ENCODE measurements at regions not wholly inside any gene's neighbourhood (a gene's known extent, or its start where the extent isn't known, plus 50 kb on each side); places are given as distances from the start of the nearest gene placed in this dataset.

GRCh38 chr9:86550401-86550800 is 196.2 kb upstream of the TUT7 start:
- Histone ChIP-seq H3K4me3 (ENCODE audit: low read length, poor library complexity, severe bottlenecking) (no peak overlapping the region), H3K27me3 (ENCODE audit: insufficient read depth, low read length, poor library complexity, severe bottlenecking) (no peaks in the 10 kb centered on the region), H3K9ac (ENCODE audit: low read depth, low read length, poor library complexity, severe bottlenecking) (no peak overlapping the region), H3K79me2 (ENCODE audit: insufficient read depth, low read length) (no peaks in the 10 kb centered on the region), H4K20me1 (ENCODE audit: insufficient read depth, low read length, poor library complexity, severe bottlenecking) (no peaks in the 10 kb centered on the region), H3K9me3 (ENCODE audit: insufficient read depth, low read depth, low read length) (no peaks in the 10 kb centered on the region), H3K9me2 (replicated peaks; ENCODE audit: low read depth, low read length) (no peaks in the 10 kb centered on the region), H3K4me1 (ENCODE audit: insufficient read depth, low read length, poor library complexity, severe bottlenecking) (no peaks in the 10 kb centered on the region), H2AFZ (ENCODE audit: low read length) (no peak overlapping the region), H3F3A (ENCODE audit: low read depth) (no peaks in the 10 kb centered on the region), H3K4me2 (ENCODE audit: low read depth, low read length, poor library complexity, severe bottlenecking) (no peak overlapping the region), H3K36me3 (ENCODE audit: insufficient read depth, low read length) (no peaks in the 10 kb centered on the region)
- no peak for TF ChIP-seq CTCF (conservative IDR thresholded peaks at IDR 0.05; ENCODE audit: low read length)
- TF ChIP-seq EZH2phosphoT487 (IDR thresholded peaks at IDR 0.05; ENCODE audit: borderline replicate concordance): no peak

GRCh38 chr9:86549920-86550319 is 195.7 kb upstream of the TUT7 start:
- TF ChIP-seq EZH2phosphoT487 (IDR thresholded peaks at IDR 0.05; ENCODE audit: borderline replicate concordance): no peak
- TF ChIP-seq CTCF (conservative IDR thresholded peaks at IDR 0.05; ENCODE audit: low read length): no peak
- H3K4me2 ChIP-seq (ENCODE audit: low read depth, low read length, poor library complexity, severe bottlenecking): no peak overlapping the region
- no peaks in the 10 kb centered on the region for H3K36me3 ChIP-seq (ENCODE audit: insufficient read depth, low read length)
- no peak overlapping the region for H3K4me3 ChIP-seq (ENCODE audit: low read length, poor library complexity, severe bottlenecking)
- no peak overlapping the region for H3K9ac ChIP-seq (ENCODE audit: low read depth, low read length, poor library complexity, severe bottlenecking)
- H3F3A ChIP-seq (ENCODE audit: low read depth): no peaks in the 10 kb centered on the region
- H4K20me1 ChIP-seq (ENCODE audit: insufficient read depth, low read length, poor library complexity, severe bottlenecking): no peaks in the 10 kb centered on the region
- no peaks in the 10 kb centered on the region for H3K27me3 ChIP-seq (ENCODE audit: insufficient read depth, low read length, poor library complexity, severe bottlenecking)
- no peaks in the 10 kb centered on the region for H3K9me3 ChIP-seq (ENCODE audit: insufficient read depth, low read depth, low read length)
- no peaks in the 10 kb centered on the region for H3K79me2 ChIP-seq (ENCODE audit: insufficient read depth, low read length)
- H3K4me1 ChIP-seq (ENCODE audit: insufficient read depth, low read length, poor library complexity, severe bottlenecking): no peaks in the 10 kb centered on the region
- no peaks in the 10 kb centered on the region for H3K9me2 ChIP-seq (replicated peaks; ENCODE audit: low read depth, low read length)
- no peak overlapping the region for H2AFZ ChIP-seq (ENCODE audit: low read length)

- Histone ChIP-seq H4K20me1 (ENCODE audit: insufficient read depth, low read length, poor library complexity, severe bottlenecking) (no peaks in the 10 kb centered on the region), H3K9me2 (replicated peaks; ENCODE audit: low read depth, low read length) (no peaks in the 10 kb centered on the region), H2AFZ (ENCODE audit: low read length) (no peak overlapping the region), H3F3A (ENCODE audit: low read depth) (no peaks in the 10 kb centered on the region), H3K4me2 (ENCODE audit: low read depth, low read length, poor library complexity, severe bottlenecking) (no peak overlapping the region), H3K36me3 (ENCODE audit: insufficient read depth, low read length) (no peaks in the 10 kb centered on the region), H3K9ac (ENCODE audit: low read depth, low read length, poor library complexity, severe bottlenecking) (no peak overlapping the region), H3K27me3 (ENCODE audit: insufficient read depth, low read length, poor library complexity, severe bottlenecking) (no peaks in the 10 kb centered on the region), H3K4me1 (ENCODE audit: insufficient read depth, low read length, poor library complexity, severe bottlenecking) (no peaks in the 10 kb centered on the region), H3K79me2 (ENCODE audit: insufficient read depth, low read length) (no peaks in the 10 kb centered on the region), H3K9me3 (ENCODE audit: insufficient read depth, low read depth, low read length) (no peaks in the 10 kb centered on the region), H3K4me3 (ENCODE audit: low read length, poor library complexity, severe bottlenecking) (no peak overlapping the region)
- no peak for TF ChIP-seq EZH2phosphoT487 (IDR thresholded peaks at IDR 0.05; ENCODE audit: borderline replicate concordance)
- TF ChIP-seq CTCF (conservative IDR thresholded peaks at IDR 0.05; ENCODE audit: low read length): no peak
Measured at GRCh38 chr9:86549401-86549811, 195.2 kb upstream of the TUT7 start.

All from Loucy (cell line).